Stimulated activated CD4-positive, alpha-beta T cell treated with anti-CD3 and anti-CD28 coated beads, Interleukin-12 subunit alpha, Interleukin-12 subunit beta, amount 100 ng/mL, for 24 hours (primary cell): ENCODE measurements at regions not wholly inside any gene's neighbourhood (a gene's known extent, or its start where the extent isn't known, plus 50 kb on each side); places are given as distances from the start of the nearest gene placed in this dataset.

ENCODE experiments used
- DNase-seq, 2 experiments: peaks; one replicate each; pipeline ENCODE4 v3.0.0-alpha.2; 2020; ENCODE audit warnings: low read depth in 2 of 2

DNA sequence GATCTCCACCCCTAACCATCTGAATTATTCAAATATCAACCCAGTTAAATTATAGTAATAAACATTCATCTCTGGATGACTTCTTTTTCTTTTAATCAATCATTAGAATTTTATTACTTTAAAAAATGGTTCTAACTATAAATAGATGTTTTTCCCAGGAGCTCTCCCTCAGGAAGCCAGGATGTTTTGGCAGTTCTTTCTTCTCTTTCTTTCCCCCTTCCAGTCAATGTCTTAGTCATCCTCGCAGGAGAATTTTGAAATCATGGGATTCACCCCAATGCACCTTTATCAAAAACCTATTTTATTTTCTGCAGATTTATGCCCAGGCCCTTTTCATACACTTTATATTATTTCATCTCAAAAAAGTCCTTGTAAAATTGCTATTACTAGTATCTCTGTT lies 711.6 kb downstream of the CDH11 start:
- DNase-seq, result no peak

DNA sequence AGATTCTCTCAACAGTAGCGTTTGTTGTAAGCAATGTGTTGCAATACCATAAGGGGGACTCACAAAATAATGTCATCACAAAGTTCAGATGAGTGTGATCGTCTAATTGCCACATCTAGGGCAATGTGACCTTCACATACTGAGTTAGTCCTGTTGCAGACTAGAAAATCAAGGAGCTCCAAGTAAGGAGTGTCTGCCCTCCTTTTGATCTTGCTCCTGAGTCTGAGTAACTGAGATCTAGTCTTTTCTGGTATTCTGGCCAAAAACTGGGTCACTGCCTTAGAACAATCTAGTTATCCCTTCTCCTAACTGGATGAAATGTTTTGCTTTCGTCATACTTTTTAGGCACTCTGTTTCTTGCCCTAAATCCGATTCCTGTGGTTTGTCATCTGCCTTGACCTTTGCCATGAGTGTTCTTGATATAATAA lies 712.1 kb downstream of the CDH11 start:
- no peak for DNase-seq

DNA sequence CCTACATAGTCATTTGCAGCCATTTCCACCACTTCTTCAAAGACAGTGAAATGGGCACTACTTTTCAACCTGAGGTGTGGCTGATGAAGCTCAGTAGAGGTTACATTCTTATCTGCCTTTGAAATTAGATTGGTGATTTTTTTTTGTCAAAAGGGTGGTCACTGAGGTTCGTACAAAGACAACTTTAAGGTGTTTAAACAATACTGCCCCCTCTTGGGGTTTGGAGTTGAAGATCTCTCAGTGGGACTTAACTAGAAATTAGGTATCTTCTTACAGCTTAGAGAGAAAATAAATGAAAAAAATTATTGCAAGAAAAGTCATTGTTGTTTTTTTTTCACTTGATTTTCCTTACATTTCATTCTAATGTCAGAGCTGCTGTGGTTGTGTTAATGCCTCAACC lies 713.2 kb downstream of the CDH11 start:
- DNase-seq, result no peak

DNA sequence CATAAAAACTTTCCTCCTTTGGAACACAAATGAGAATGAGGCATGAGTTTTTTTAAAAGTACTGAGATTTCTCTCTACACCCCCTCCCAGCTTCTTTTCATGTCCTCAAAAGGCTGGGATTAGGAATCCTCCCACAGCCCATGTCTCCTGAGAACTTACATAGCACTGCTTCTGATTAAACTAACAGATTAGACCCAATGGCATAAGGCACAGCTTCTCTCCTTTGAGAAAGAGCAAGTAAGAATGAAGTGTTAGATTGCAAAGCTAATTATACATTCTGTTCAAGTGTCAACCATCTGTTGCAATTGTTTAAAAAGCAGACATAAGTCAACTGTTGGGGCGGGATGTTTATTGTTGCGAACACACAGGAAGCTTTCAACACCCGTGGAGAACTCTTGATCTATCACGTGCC lies 715.1 kb downstream of the CDH11 start:
- DNase-seq, result no peak

DNA sequence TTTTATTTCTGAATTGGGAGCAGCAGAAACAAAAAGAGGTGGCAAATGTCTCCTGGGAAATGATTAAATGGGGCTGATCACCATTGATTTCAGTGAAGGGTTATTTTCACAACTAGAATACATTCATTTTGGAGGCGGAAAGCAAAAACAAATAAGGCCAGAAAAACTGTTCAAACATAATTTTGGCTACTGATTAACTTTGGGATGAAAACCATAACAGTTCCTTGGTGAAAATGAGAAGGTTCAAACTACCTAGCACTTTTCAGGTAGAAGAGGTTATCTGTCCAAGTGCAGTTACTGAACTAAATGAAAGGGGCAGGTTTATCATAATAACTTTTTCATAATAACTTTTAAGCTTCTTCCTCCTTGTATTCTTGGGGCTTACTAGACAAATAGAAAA lies 718.5 kb downstream of the CDH11 start:
- no peak for DNase-seq

DNA sequence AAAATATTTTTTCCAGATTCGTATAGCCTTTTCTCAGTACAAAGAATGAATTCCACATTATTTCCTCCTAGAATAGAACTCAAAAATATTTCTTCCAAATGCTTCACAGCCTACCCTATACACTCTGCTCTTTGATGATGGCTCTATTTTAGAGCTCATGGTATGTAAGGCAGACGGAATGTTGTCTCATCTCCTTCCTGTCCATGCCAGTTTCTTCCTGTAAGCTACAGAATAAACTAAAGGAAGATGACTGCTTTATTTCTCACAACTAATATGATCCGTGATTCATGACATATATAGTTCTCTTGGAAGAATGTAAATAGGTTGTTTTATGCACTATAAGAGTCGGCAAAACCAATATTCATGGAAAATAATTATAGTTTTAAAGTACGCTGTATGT lies 723.1 kb downstream of the CDH11 start:
- DNase-seq, result no peak

DNA sequence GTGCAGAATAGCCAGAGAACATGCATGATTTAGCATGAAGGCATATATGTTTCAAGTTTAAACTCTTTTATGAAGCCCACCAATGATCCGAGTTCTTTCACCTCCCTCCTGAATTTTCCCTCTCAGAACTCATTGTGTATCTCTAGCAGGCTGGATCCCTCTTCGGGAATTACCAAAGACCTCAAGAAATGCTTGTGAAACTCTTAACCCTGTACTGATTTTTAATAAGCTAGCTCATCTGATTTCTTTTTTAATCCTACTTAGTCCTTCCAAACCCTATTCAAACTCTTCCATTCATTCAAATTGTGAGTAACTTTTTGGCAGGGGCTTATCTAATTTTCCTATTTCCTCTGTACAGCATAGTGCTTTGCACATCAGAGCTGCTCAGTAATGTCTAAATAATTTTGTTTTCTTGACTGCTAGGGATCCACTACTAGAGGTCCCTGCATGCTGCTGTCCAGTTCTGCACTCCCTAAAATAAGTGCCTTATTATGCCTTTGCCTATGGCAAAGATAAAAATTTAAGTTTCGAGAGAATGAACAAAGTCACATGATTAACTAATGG lies 723.8 kb downstream of the CDH11 start:
- no peak for DNase-seq

DNA sequence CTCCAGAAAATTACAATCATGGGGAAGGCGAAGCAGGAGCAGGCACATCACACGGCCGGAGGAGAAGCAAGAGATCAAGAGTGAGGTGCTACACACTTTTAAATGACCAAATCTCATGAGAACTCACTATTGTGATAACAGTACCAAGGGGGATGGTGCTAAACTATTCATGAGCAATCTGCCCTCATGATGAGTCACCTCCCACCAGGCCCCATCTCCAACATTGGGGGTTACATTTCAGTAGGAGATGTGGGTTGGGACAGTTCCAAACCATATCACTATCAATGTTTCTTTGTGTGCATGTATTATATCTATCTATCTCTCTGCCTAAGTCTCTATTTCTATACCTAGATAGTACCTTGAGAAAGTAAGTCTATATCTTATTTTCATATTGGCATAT lies 724.8 kb downstream of the CDH11 start:
- DNase-seq, result no peak

DNA sequence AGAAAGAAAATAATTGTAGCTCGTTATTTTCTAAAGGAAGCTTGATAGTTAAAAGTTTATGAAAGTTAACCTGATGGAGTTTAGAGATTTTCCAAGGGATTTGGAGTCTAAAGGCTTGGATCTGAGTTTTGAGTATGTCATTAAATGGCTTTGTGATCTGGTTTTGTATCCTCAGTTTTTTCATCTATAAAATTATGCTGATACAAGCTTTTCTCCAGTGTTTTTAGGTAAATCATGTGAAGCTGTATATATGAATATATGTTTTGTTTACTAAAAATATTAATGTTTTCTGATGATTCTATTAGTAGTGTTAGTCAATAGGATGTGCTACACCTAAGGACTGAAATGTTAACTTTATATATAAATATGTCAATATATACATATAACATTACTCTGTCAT lies 727.8 kb downstream of the CDH11 start:
- no peak for DNase-seq

DNA sequence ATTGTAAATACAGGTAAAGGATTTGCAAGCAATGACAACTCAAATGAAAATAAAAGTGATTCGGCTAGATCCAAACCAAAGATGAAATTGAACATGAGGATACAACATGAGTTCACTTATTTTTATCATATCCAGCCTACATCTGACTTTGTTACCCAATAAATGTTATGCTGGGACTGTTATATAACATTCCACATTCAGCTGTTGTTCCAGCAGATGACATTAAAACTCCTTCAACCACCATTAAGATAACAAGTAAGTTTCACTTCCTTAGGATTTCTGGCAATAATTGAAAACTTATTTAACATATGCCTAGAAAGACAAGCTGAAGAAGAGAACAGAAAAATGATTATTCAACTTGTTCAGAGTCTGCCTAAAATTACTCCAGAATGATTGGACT lies 729.4 kb downstream of the CDH11 start:
- no peak for DNase-seq

DNA sequence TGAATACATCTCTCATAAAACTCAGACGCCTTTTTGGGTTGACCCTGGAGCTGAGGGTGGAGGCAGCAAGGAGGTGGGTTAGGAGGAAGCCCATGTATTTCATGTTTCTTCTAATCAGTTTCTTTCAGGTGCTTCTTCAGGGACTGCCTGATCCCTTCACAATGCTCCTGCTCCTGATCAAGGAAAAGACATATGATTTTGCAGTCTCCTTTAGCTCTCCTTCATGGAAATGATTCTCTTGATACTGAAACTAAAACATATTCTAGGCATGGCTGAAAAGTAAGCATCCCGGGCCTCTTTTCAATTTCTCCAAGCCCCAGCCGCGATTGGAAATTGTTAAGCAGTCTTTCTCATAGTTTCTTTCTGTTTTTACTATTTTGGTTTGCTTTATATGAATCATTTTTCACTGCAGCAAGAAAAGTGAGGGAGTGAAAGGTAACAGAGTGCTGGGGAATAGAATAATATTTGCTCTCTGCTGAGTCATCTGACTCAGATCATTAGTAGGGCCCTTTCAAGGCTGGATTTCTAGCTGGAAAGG lies 730.7 kb downstream of the CDH11 start:
- DNase-seq, result no peak

DNA sequence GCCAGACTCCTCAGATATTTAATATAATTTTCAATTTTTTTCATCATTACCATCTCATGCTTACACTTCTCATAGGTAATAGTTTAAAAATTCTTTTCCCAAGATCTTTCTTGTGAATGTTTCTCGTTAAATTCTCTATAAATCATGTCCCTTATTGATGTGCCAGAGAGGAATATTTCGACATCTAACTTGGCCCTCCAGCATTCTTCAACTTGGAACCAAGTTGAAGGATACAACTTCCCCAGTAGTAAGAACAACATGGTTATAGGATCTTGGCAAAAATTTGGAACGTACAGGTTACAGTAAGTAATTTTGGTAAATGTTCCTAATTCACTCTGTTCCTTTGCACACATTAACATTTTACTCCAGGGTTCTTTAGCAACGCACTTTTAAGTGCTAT lies 731.8 kb downstream of the CDH11 start:
- no peak for DNase-seq

DNA sequence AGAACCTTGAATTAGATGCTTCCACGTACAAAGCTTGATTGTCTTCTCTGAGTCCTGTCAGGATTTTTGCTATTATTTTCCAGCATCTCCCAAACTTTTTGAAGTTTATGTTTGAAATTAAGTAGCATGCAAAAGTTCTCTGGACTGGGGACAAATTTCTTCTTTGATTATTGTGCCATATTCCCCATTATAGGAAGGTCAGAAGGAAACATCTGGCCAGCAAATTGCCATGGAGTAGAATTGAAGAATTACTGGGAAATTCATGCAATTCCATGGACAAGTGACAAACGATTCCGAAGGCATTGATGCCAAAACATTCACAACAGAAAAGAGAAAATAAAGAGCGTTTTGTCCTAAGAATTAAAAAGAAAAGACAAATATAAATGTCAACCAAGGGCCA lies 737.2 kb downstream of the CDH11 start:
- DNase-seq, result no peak

DNA sequence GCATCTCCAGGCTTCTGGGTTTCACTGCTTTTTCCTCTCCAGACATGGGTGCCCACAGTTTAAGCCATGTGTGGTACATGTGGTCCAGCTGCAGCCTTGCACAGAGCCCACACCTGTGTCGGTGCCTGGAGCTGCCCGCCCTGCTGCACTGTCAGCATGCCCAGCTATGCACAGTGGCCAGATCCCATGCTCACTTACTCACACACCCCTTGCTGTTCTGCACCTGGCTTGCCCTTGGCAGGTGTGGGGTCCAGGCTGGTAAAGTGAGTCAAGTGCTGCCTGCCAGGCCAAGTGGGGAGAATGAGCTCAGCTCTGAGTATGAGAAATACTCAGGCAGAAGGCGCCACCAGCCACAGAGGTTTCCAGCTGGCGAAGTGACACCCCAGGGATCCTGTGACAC lies 739.9 kb downstream of the CDH11 start:
- DNase-seq, result no peak

DNA sequence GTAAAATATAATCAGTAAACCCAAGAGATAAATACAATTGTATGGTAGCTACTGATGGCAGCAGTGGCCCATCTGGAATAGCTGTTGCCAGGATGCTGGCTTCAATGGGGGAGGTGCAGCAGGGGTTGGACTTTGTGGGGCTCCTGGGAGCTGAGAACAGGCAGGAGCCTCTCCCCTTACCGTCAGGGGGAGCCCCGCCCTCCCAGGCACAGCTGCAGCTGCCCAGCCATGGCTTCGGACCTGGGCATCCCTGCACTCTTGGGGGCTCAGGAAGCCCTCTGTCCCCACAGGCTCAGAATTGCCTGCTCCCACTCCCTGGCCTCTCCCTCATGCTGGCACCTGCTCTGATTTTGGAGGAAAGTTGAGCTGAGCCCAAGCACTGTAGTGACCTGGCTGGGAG lies 741.1 kb downstream of the CDH11 start:
- DNase-seq, result no peak

DNA sequence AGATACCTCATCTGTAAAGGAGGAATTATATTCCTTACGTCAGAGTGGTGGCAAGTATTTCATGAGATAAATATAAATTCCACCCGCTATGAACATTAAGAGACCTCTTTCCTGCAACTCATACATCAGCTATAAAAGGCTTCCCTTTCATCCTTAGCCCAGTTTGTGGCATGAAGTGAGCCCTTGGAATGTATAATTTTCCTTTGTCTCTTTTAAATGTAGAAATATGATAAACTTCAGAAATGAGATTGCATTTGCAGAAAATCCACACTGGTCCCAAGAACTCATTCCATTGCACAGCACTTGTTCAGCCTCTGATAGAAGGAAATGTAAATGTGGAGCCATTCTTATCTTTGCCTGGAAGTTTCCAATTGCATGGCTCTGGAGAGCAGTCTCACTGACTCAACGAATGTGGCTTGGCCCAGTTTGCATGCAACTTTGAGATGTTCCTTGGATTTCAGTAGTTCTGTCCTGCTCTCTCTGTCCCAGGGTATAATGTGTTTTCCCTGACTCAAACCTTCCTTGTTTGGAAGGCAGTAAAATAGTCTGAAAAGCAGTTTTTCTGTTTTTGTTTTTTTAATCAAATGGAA lies 746.4 kb downstream of the CDH11 start:
- DNase-seq, result no peak

DNA sequence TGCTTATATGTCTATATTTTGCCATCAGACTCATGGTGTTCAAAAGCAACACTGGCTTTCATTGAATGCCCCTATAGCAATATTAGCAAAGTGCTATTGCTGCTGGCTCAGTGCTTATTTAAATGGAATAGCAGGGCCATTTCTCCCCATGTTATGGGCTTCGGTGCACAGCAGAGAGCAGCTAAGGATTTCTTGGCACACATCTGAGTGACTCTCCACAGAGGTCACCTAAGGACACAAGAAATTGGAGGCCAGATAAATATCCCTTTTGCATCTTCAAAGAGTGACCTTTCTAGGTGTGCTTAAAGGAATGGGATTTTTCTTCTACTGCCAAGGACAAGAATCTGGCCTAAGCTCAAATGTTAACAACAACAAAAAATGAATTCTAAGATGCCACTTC lies 751.8 kb downstream of the CDH11 start:
- no peak for DNase-seq

DNA sequence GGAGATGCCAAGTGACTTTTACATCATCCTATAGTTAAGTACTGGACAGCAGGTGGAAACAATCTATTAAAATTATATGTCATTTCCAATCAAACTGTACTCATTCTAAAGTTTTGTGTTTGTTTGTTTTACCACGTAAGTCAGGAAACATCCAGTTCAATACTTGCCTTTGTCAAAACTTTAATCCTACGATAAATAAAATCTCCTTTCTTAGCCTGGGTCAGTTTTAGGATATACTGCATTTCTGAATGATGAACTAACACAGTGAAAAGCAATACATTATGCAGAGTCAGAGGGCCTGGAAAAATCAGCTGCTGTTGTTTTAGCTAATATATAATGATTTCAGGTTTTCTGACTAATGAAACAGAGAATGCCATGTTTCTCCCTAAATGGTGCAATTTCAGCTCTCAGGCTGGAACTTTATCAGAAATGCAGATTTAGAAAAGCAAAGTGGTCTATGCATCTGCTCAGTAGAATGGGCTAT lies 756.4 kb downstream of the CDH11 start:
- DNase-seq, result no peak

DNA sequence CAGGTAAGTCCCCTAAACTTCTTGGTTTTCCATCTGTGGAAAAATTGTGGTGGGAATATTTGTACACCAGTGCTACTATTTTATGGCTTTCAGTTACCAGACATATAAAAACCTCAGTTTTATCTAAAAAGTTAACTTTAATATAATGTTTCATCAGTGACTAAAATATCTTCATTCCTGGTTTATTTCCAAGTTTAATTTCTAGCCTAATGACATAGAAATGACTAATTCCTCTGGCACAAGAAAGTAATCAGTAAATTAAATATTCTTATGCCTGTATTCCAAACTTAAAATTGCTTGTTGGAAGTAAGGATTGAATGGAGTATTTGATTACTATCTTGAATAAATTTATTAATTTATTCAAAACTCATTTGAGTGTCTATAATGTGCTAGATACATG lies 757.0 kb downstream of the CDH11 start:
- DNase-seq, result no peak

DNA sequence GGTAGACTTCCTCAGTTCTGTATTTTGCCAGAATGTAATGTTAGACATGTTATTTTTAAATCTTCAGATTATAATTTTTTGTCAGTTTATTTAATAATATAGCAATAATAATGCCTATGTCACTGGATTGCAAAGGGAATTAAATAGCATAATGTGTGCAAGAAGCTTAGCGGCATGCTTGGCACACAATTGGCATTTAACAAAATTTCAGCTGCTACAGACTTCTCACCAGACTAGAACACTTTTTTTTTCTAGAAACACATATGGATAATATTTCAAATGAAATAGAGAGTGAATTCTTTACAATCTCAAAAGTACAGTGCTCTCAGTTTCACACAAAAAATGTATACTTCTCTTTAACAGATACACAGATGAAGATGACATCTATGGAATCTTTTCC lies 757.4 kb downstream of the CDH11 start:
- no peak for DNase-seq

DNA sequence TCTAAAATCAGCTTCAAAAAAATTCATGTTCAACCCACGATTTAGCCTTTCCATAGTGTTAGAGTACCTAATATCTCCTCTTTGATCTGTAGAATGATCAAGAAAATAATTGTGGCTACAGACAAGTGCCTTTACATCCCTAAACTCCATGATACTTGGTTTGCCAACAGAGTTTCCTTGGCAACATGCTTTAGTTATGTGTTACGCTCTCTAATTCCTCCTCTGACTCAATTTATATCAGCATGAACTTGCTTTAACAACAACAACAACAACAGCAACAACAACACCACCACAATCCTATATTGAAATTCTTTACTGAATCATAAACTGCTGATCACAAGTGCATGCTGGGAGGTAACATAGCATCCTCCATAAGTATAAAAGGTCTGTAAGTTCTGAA lies 757.8 kb downstream of the CDH11 start:
- DNase-seq, result no peak

DNA sequence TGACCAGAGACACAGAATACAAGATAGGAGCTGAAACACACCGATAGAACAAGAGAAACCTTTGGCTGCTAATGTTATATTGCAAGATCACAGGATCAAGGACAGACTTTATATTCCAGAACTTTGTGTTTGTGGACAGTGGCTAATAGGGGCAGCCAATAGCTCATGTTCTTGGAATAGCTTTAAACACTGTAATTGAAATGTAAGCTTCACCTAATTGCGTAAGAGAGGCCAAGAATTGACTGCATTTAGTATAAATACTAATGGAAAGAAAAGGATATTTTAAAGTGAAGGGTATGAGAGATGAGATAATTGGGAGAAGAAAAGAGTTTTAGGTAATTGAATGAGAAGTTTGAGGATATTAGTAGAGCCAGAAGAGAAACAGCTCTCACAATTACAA lies 758.8 kb downstream of the CDH11 start:
- no peak for DNase-seq

DNA sequence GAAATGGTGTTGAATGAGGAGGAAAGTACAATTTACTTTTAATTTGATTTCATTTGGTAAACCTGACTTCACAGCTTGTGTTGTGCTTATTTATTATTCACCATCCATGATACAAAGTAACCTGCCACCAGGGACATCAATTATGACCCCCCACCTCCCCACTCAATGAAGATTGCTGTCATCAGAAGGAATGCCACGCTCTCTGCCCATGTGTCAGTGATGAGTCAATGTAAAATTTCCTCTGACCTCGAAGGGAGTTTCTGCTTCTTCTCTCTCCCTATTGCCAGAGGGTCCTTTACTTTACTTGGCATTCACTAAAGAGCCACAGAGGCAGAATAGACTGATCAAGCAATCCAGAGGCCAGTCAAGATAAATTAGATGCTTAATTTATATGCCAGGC lies 759.7 kb downstream of the CDH11 start:
- no peak for DNase-seq

DNA sequence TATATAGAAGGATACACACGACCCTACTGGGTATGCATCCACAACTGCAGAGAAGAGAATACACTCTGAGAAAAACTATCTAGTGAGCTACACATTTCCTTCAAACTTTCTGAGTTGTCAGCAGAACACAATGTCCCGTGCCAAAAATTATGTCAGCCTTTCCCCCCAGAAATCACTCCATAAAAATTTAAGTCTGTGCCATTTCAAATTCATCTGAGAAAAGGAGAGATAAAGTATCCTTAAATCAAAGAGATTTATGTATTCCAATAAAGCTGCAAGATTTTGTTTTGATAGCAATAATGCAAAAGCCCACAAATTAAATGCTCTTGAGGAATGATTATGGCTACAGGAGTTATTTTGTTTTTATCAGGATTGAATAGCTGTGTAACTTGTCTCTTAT lies 760.1 kb downstream of the CDH11 start:
- no peak for DNase-seq
